ENCODE measurements at regions not wholly inside any gene's neighbourhood (a gene's known extent, or its start where the extent isn't known, plus 50 kb on each side); places are given as distances from the start of the nearest gene placed in this dataset.
"Not testable (repeated sequence)": the region's sequence is repeated elsewhere in the genome, so short reads cannot be mapped to it uniquely, and the experiment has no call there.

- ChIA-PET POLR2A (no interaction called here), CTCF (no interaction called here)
Observed at GRCh38 chr6:2611092-2611491, 139.6 kb downstream of the MYLK4 start.

- ChIA-PET CTCF (interaction anchor here (0.6 to 0.7 kb wide), 2 partner anchors 755 to 1013 kb away, joined by 3 read pairs; no protein-coding TSS in a partner anchor), POLR2A (no interaction called here)
Observed at GRCh38 chr6:2608503-2608902, 142.2 kb downstream of the MYLK4 start.

DNA sequence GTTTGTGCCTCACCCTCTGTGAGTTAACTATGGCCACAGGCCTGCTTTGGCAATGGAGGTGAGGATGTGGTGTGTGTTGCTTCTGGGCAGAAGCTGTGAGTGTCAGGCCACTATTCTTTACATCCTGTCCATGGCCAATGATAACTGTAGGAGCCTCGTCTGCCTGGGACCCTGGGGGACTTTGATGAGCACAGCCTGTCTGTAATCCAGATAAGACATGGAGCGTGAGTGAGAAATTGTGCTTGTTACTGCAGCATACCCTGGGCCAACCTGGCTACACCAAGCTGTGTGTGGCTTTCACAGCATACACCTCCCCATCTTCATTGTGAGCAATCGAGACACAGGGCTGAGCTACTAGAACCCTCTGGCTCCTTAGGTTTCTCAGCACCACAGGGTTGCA is 150.4 kb downstream of the MYLK4 start:
- POLR2A ChIA-PET: no interaction called here
- CTCF ChIA-PET: no interaction called here

- ChIA-PET POLR2A (no interaction called here), CTCF (no interaction called here)
Observed at GRCh38 chr6:2599817-2600216, 150.9 kb downstream of the MYLK4 start.

- CTCF ChIA-PET: interaction anchor here (0.6 kb wide), 1 partner anchor 717 kb away, joined by 3 read pairs; no protein-coding TSS in a partner anchor
- POLR2A ChIA-PET: no interaction called here
Observed at GRCh38 chr6:2598867-2599266, 151.9 kb downstream of the MYLK4 start.

DNA sequence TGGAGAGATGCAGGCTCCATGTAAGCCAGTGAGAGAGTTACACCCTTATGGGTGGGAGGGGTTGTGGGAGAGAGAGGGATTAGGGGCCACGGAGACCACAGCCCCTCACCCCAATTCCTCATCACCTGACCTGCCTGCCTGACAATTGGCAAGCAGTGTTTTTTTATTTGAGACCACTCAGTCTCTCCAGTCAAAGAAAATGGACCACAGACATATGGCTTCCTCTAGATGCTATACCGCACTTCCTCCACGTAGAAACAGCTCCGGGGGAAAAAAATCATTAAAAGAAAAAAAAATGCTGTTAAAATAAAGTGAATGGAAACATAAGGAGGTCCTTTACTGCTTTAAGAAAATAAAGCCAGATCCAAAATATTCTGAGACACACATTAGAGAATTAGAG is 152.7 kb downstream of the MYLK4 start:
- CTCF ChIA-PET: no interaction called here

GRCh38 chr6:2597457-2597856 is 153.3 kb downstream of the MYLK4 start:
- CTCF ChIA-PET: not testable (repeated sequence)

More for the DNA sequence above, 152.7 kb downstream of the MYLK4 start:
- POLR2A ChIA-PET: no interaction called here

DNA sequence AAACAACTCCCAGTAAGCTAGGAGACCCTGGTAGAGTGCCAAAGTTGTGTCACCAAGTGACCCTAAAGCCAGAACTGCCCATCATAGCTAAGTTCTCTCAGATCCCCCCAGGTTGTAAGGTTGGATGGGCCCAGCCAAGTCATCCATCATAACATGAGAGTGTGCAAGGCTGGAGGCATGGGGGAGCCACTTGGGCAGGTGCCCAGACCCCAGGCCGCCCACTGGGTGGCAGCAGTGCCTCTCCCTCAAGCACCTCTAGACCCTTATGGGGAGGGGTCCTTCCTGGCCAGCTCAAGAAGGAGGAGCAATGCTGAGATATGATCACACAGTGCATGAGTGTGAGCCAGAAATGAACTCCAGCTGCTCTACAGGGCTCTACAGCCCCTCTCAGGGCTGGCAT is 154.5 kb downstream of the MYLK4 start:
- POLR2A ChIA-PET: no interaction called here
- CTCF ChIA-PET: no interaction called here

More at GRCh38 chr6:2597457-2597856, 153.3 kb downstream of the MYLK4 start:
- POLR2A ChIA-PET: not testable (repeated sequence)

- POLR2A ChIA-PET: no interaction called here
- CTCF ChIA-PET: no interaction called here
Observed at GRCh38 chr6:2594868-2595267, 155.9 kb downstream of the MYLK4 start.

- ChIA-PET POLR2A (no interaction called here), CTCF (no interaction called here)
Observed at GRCh38 chr6:2593167-2593566, 157.6 kb downstream of the MYLK4 start.

GRCh38 chr6:2589171-2589661 is 161.5 kb downstream of the MYLK4 start:
- CTCF ChIA-PET: interaction anchor here (0.6 kb wide), 1 partner anchor 1374 kb away, joined by 3 read pairs; no protein-coding TSS in a partner anchor
- POLR2A ChIA-PET: no interaction called here

GRCh38 chr6:2583459-2583858 is 167.3 kb downstream of the MYLK4 start:
- POLR2A ChIA-PET: no interaction called here

DNA sequence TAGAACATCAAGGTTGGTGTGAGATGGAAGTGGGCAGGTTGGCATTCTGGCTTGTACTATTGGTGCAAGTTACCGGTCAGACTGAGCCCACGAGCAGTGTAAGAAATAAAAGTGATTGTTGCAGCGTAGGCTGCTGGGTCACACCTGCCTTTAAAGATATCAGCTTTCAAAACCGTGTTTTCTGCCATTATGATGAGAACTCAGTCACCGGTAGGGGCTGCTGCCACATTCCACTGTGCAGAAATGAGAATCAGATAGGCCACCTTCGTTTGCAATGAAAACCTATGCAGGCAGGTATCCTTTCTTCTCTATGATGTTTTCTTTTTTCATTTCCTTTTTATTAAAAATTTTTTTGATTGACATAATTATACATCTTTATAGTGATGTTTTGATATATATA is 168.5 kb downstream of the MYLK4 start:
- POLR2A ChIA-PET: no interaction called here
- CTCF ChIA-PET: no interaction called here

More at GRCh38 chr6:2583459-2583858, 167.3 kb downstream of the MYLK4 start:
- CTCF ChIA-PET: no interaction called here

DNA sequence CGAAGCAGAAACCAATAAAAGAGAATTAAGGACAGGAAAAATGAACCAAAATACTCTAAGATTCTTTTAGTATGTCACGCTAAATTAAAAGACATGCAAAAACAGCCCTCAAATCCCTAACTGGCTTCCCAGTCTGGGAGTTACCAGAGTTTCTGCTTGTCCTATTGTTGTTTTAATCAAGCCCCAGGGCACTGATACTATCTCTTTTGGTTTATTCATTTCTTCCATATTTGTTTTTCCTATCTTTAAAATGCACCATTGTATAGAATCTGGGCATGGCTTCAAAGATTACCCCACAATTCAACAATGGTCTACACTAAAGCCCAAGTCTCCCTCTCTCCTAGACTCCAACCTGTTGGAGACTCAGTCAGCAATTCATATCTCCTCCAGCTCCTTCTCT is 169.1 kb downstream of the MYLK4 start:
- POLR2A ChIA-PET: no interaction called here
- CTCF ChIA-PET: no interaction called here

DNA sequence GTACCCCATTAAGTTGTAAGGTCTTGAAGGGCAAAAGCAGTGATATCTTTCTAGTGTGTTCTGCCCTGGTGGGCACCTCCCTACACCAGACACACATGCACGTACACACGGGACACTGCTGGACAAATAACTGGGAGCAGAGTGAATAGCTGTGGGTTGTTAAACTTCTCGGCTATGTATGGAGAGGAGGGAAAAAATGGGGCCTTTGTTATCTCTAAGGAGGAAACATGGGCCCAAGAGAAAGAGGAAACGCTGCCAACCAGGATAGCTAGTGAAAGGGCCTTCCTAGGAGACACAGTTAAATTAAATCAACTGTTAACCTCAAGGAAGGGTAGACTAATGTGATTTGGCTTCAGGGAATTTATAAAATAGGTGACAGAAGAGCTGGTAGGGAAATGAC is 169.7 kb downstream of the MYLK4 start:
- ChIA-PET POLR2A (no interaction called here), CTCF (no interaction called here)

DNA sequence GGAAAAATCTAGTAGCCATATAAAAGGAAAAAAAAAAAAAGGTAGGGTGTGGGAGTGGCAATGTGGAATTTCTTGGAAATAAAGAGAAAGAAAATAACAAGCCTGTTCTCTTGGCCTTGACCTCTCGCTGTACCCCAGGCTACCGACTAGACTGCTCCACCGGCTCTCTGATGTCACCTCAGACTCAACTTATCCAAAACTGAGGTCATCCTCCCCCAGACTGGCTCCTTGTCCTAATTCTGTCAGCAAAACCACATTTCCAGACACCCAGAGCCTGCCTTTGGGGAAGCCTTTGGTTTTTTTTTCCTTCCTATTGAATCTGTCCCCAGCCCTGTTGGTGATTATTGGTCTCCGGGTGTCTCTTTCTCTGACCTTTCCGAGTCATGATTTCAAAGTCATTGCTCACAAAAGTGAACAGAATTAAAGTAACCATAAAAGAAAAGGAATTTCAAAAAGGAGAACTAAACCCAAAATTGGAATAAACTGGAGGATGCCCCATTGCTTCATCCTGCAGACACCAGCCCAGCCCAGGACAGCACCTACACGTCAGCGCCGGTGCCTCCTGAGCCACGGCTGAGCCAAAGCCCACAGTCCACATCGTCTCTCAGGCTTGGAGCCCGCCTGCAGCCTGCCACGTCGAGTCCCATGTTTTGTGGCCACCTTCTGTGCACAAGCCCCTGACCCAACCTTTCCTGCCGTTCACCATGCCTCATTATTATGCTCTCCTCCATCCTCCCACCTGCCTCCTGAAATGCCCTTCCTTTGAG is 170.7 kb downstream of the MYLK4 start:
- ChIA-PET POLR2A (no interaction called here), CTCF (no interaction called here)

- ChIA-PET CTCF (no interaction called here), POLR2A (no interaction called here)
Observed at GRCh38 chr6:2579241-2579761, 171.4 kb downstream of the MYLK4 start.

GRCh38 chr6:2578767-2579166 is 172.0 kb downstream of the MYLK4 start:
- ChIA-PET POLR2A (no interaction called here), CTCF (no interaction called here)

GRCh38 chr6:2576499-2576898 is 174.2 kb downstream of the MYLK4 start:
- ChIA-PET POLR2A (no interaction called here), CTCF (no interaction called here)

- ChIA-PET POLR2A (no interaction called here), CTCF (no interaction called here)
Observed at GRCh38 chr6:2575236-2575635, 175.5 kb downstream of the MYLK4 start.

- CTCF ChIA-PET, POLR2A ChIA-PET: not testable (repeated sequence)
Observed at GRCh38 chr6:2569420-2569819, 181.3 kb downstream of the MYLK4 start.

DNA sequence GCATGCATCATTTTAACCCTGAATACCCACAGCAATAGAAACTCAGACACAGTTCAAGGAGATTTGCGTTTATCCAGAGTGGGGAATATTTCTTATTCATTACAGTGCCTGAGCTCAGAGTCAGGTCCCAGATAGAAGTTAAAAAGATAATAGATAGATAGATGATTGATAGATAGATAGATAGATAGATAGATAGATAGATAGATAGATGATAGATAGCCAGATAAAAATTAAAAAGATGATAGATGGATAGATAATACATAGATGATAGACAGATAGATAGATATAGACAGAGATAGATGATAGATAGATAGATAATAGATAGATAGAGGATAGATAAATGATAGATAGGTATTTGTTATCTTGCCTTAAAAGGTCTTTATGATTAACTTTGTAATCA is 184.7 kb downstream of the MYLK4 start:
- POLR2A ChIA-PET: no interaction called here
- CTCF ChIA-PET: no interaction called here

Data from activated CD8-positive, alpha-beta memory T cell treated with anti-CD3 and anti-CD28 coated beads for 36 hours (primary cell).